PC-9 (cell line): ENCODE measurements at regions not wholly inside any gene's neighbourhood (a gene's known extent, or its start where the extent isn't known, plus 50 kb on each side); places are given as distances from the start of the nearest gene placed in this dataset.

Experiments
- BruUV-seq: library from RNA; stranded (reverse); fragments of 400-500 nt; replicated peaks from 2 replicates; lab custom pipeline; 2021; lab: Mats Ljungman, UMichigan
- CTCF ChIA-PET: fragments of 300-600 bp; sonication (Branson Sonifier 250); formaldehyde crosslinking; loops from one replicate; lab custom pipeline; 2022; ENCODE audit warnings: antibody characterized with exemption; lab: Charles Lee
- POLR2A ChIA-PET: fragments of 300-600 bp; sonication (Branson Sonifier 250); formaldehyde crosslinking; loops from one replicate; lab custom pipeline; 2022; ENCODE audit warnings: antibody characterized with exemption; ENCODE audit not compliant: unreplicated experiment; lab: Charles Lee
- DNase-seq, 2 experiments: peaks; one replicate each; pipeline versions ENCODE4 v3.0.0 to v3.0.0-alpha.2; 2015 to 2022; ENCODE audit warnings: mixed read lengths in 1 of 2
- H2AFZ ChIP-seq: fragments of 200-600 bp; sonication (generic); 2 replicates; pipeline ENCODE4 v1.8.1; 2017; ENCODE audit warnings: antibody characterized with exemption
- H3F3A ChIP-seq: fragments of 200-600 bp; sonication (generic); 2 replicates; pipeline ENCODE4 v1.8.1; 2017; ENCODE audit warnings: antibody characterized with exemption, mild to moderate bottlenecking, low read depth; ENCODE audit not compliant: insufficient read depth
- H3K27ac ChIP-seq: fragments of 200-600 bp; sonication (generic); 2 replicates; pipeline ENCODE4 v1.6.1; 2016; ENCODE audit warnings: mixed run types
- H3K27me3 ChIP-seq: fragments of 200-600 bp; sonication (generic); 2 replicates; pipeline ENCODE4 v1.6.1; 2016; ENCODE audit warnings: low read depth, mixed run types; ENCODE audit not compliant: insufficient read depth
- H3K36me3 ChIP-seq: fragments of 200-600 bp; sonication (generic); 2 replicates; pipeline ENCODE4 v1.6.1; 2016; ENCODE audit warnings: low read depth, mixed run types
- H3K4me1 ChIP-seq: fragments of 200-600 bp; sonication (generic); replicated peaks from 2 replicates; pipeline ENCODE4 v1.6.1; 2016; ENCODE audit warnings: mixed run types; ENCODE audit not compliant: insufficient read depth
- H3K4me2 ChIP-seq: fragments of 200-600 bp; sonication (generic); 2 replicates; pipeline ENCODE4 v1.6.1; 2017; ENCODE audit warnings: mixed run types
- H3K4me3 ChIP-seq: fragments of 200-600 bp; sonication (generic); 2 replicates; pipeline ENCODE4 v1.6.1; 2016; ENCODE audit warnings: mixed run types
- H3K79me2 ChIP-seq: fragments of 200-600 bp; sonication (generic); 2 replicates; pipeline ENCODE4 v1.6.1; 2017; ENCODE audit warnings: low read depth, mixed run types
- H3K9me2 ChIP-seq: fragments of 200-600 bp; sonication (generic); 2 replicates; pipeline ENCODE4 v1.8.1; 2017; ENCODE audit warnings: mild to moderate bottlenecking; ENCODE audit not compliant: insufficient read depth
- H3K9me3 ChIP-seq: fragments of 200-600 bp; sonication (generic); 2 replicates; pipeline ENCODE4 v1.8.1; 2016; ENCODE audit warnings: low read depth; ENCODE audit not compliant: insufficient read depth
- H4K20me1 ChIP-seq: fragments of 200-600 bp; sonication (generic); 2 replicates; pipeline ENCODE4 v1.8.1; 2017; ENCODE audit not compliant: insufficient read depth
- CTCF ChIP-seq: fragments of 200-600 bp; sonication (generic); conservative IDR thresholded peaks from 2 replicates; pipeline ENCODE4 v1.6.1; 2017; ENCODE audit warnings: mixed run types, antibody characterized with exemption, mild to moderate bottlenecking, moderate library complexity
- EZH2 ChIP-seq: fragments of 200-600 bp; sonication (generic); IDR thresholded peaks from 2 replicates; pipeline ENCODE4 v1.8.0; 2017; ENCODE audit warnings: antibody characterized with exemption, low read depth
- intact Hi-C: fragments of 100-400 bp; cut with micrococcal nuclease; formaldehyde crosslinking; loops from one replicate; pipeline ENCODE4 v1.10.0; 2022; ENCODE audit not compliant: unreplicated experiment

GRCh38 chr2:155363349-155363888 lies 664.9 kb downstream of the KCNJ3 start:
- TF ChIP-seq CTCF (no peak), EZH2 (no peak)
- Histone ChIP-seq H3K27ac (no peak overlapping the region), H3K36me3 (no peaks in the 10 kb centered on the region), H2AFZ (no peak overlapping the region), H3K79me2 (no peaks in the 10 kb centered on the region), H3K9me2 (no peaks in the 10 kb centered on the region), H3F3A (no peaks in the 10 kb centered on the region), H3K27me3 (no peaks in the 10 kb centered on the region), H3K4me2 (no peak overlapping the region), H3K4me1 (no peaks in the 10 kb centered on the region), H3K4me3 (no peak overlapping the region), H4K20me1 (no peaks in the 10 kb centered on the region), H3K9me3 (no peaks in the 10 kb centered on the region)
- no TSS peak for BruUV-seq
- POLR2A ChIA-PET: no interaction called here
- no peak for DNase-seq
- intact Hi-C loops: no loop called here
- CTCF ChIA-PET: no interaction called here

DNA sequence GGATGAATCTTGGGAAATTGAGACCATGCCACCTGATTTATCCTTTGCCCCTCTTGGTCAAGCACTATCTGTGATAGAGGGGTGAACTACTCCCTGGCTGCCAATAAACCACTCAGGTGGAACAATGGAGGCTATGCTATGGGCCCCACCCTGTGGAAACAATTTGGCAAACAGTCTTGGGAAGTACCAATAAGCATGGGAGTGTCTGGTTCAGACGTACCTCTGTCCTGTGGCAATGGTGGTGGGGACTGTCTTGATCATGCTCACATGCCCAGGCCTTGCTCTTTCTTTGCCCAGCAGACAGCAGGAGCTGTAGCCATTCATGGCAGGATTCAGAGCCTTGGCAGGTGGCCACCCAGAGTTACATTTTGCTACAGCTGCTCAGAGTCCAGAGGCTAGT lies 658.7 kb downstream of the KCNJ3 start:
- ChIA-PET POLR2A (no interaction called here), CTCF (no interaction called here)
- no peak overlapping the region for H3K4me3 ChIP-seq
- H3K9me2 ChIP-seq: no peaks in the 10 kb centered on the region
- no peak overlapping the region for H2AFZ ChIP-seq
- no TSS peak for BruUV-seq
- DNase-seq: no peak
- H3K79me2 ChIP-seq: no peaks in the 10 kb centered on the region
- H3K36me3 ChIP-seq: no peaks in the 10 kb centered on the region
- no peaks in the 10 kb centered on the region for H3F3A ChIP-seq
- TF ChIP-seq CTCF: no peak
- no peak for TF ChIP-seq EZH2
- H3K4me2 ChIP-seq: no peak overlapping the region
- no peaks in the 10 kb centered on the region for H3K27me3 ChIP-seq
- H3K27ac ChIP-seq: no peak overlapping the region
- no peaks in the 10 kb centered on the region for H3K9me3 ChIP-seq
- H4K20me1 ChIP-seq: no peaks in the 10 kb centered on the region
- H3K4me1 ChIP-seq: no peaks in the 10 kb centered on the region
- intact Hi-C loops: no loop called here

GRCh38 chr2:155356250-155356649 lies 657.8 kb downstream of the KCNJ3 start:
- TF ChIP-seq CTCF (no peak), EZH2 (no peak)
- ChIA-PET POLR2A (no interaction called here), CTCF (no interaction called here)
- H3K9me3 ChIP-seq: no peaks in the 10 kb centered on the region
- no peaks in the 10 kb centered on the region for H3K79me2 ChIP-seq
- H3K4me3 ChIP-seq: no peak overlapping the region
- no peaks in the 10 kb centered on the region for H3K9me2 ChIP-seq
- no peak overlapping the region for H2AFZ ChIP-seq
- BruUV-seq: no TSS peak
- no peak overlapping the region for H3K4me2 ChIP-seq
- intact Hi-C loops: no loop called here
- H3K36me3 ChIP-seq: no peaks in the 10 kb centered on the region
- no peaks in the 10 kb centered on the region for H4K20me1 ChIP-seq
- H3F3A ChIP-seq: no peaks in the 10 kb centered on the region
- DNase-seq: no peak
- no peaks in the 10 kb centered on the region for H3K4me1 ChIP-seq
- H3K27me3 ChIP-seq: no peaks in the 10 kb centered on the region
- H3K27ac ChIP-seq: no peak overlapping the region
